Trophoblast cell (in vitro differentiated cells and primary cell): ENCODE measurements at regions not wholly inside any gene's neighbourhood (a gene's known extent, or its start where the extent isn't known, plus 50 kb on each side); places are given as distances from the start of the nearest gene placed in this dataset.
A peak's percentile ranks its signal among the peaks of the same experiment; 100 is the strongest.

Experiments
- DNase-seq, 2 donors: peaks; one replicate each; pipeline ENCODE4 v3.0.0-alpha.2; 2016
- H2AFZ ChIP-seq: 2 replicates; pipeline ENCODE4 v1.6.1; 2013; ENCODE audit warnings: low read length, moderate library complexity, mild to moderate bottlenecking; ENCODE audit not compliant: insufficient read depth, poor library complexity
- H2AK5ac ChIP-seq: 2 replicates; pipeline ENCODE4 v1.6.1; 2013; ENCODE audit warnings: mild to moderate bottlenecking, low read length
- H2BK120ac ChIP-seq: 2 replicates; pipeline ENCODE4 v1.6.1; 2013; ENCODE audit warnings: low read length, mild to moderate bottlenecking, moderate library complexity; ENCODE audit not compliant: insufficient read depth, poor library complexity
- H2BK12ac ChIP-seq: 2 replicates; pipeline ENCODE4 v1.6.1; 2013; ENCODE audit warnings: mild to moderate bottlenecking, low read length, moderate library complexity
- H2BK5ac ChIP-seq: 2 replicates; pipeline ENCODE4 v1.6.1; 2013; ENCODE audit warnings: low read length, low read depth, moderate library complexity, mild to moderate bottlenecking; ENCODE audit not compliant: poor library complexity
- H3K14ac ChIP-seq: 2 replicates; pipeline ENCODE4 v1.6.1; 2013; ENCODE audit warnings: mild to moderate bottlenecking, low read length
- H3K18ac ChIP-seq: 2 replicates; pipeline ENCODE4 v1.6.1; 2013; ENCODE audit warnings: mild to moderate bottlenecking, low read length
- H3K23ac ChIP-seq: 2 replicates; pipeline ENCODE4 v1.6.1; 2013; ENCODE audit warnings: low read length
- H3K27ac ChIP-seq: 2 replicates; pipeline ENCODE4 v1.5.1; 2013; ENCODE audit warnings: low read depth, mild to moderate bottlenecking, inconsistent platforms, low read length, moderate library complexity
- H3K27me3 ChIP-seq: 2 replicates; pipeline ENCODE4 v1.6.1; 2013; ENCODE audit warnings: inconsistent platforms, mild to moderate bottlenecking, low read length, moderate library complexity; ENCODE audit not compliant: insufficient read depth
- H3K36me3 ChIP-seq, 2 experiments: 1 replicate in 1 of 2; 2 replicates in 1 of 2; pipeline ENCODE4 v1.6.1; 2013; ENCODE audit warnings: low read length in 2 of 2, mild to moderate bottlenecking in 2 of 2, moderate library complexity in 1 of 2; ENCODE audit not compliant: insufficient read depth in 2 of 2, control insufficient read depth in 1 of 2
- H3K4ac ChIP-seq: 2 replicates; pipeline ENCODE4 v1.6.1; 2013; ENCODE audit warnings: low read depth, mild to moderate bottlenecking, low read length, moderate library complexity
- H3K4me1 ChIP-seq, 2 experiments: 1 replicate in 1 of 2; 2 replicates in 1 of 2; pipeline ENCODE4 v1.6.1; 2013; ENCODE audit warnings: low read length in 2 of 2, mild to moderate bottlenecking in 2 of 2, moderate library complexity in 1 of 2; ENCODE audit not compliant: insufficient read depth in 2 of 2, control insufficient read depth in 1 of 2
- H3K4me2 ChIP-seq: 2 replicates; pipeline ENCODE4 v1.6.1; 2013; ENCODE audit warnings: inconsistent platforms, mild to moderate bottlenecking, low read length, moderate library complexity
- H3K4me3 ChIP-seq: 2 replicates; pipeline ENCODE4 v1.5.1; 2013; ENCODE audit warnings: mild to moderate bottlenecking, low read depth, low read length, inconsistent platforms
- H3K79me1 ChIP-seq: one replicate; pipeline ENCODE4 v1.6.1; 2013; ENCODE audit warnings: low read length
- H3K79me2 ChIP-seq: 2 replicates; pipeline ENCODE4 v1.6.1; 2013; ENCODE audit warnings: low read length, mild to moderate bottlenecking; ENCODE audit not compliant: control insufficient read depth, insufficient read depth, poor library complexity
- H3K9ac ChIP-seq: 2 replicates; pipeline ENCODE4 v1.6.1; 2013; ENCODE audit warnings: mild to moderate bottlenecking, low read length
- H3K9me3 ChIP-seq: 2 replicates; pipeline ENCODE4 v1.6.1; 2013; ENCODE audit warnings: low read depth, mild to moderate bottlenecking, control low read depth, inconsistent platforms, low read length; ENCODE audit not compliant: insufficient read depth
- H4K12ac ChIP-seq: 2 replicates; pipeline ENCODE4 v1.6.1; 2013; ENCODE audit warnings: low read depth, mild to moderate bottlenecking, low read length, moderate library complexity
- H4K8ac ChIP-seq: 2 replicates; pipeline ENCODE4 v1.6.1; 2013; ENCODE audit warnings: low read depth, mild to moderate bottlenecking, low read length, moderate library complexity
- H4K91ac ChIP-seq: one replicate; pipeline ENCODE4 v1.6.1; 2013; ENCODE audit warnings: low read depth, mild to moderate bottlenecking, low read length, moderate library complexity
- WGBS: extraction: QIAGEN DNeasy Blood & Tissue Kit; methylation state at CpG from one replicate; pipeline ENCODE4 v1.1.7; 2013; ENCODE audit warnings: missing lambda C conversion rate; ENCODE audit not compliant: insufficient read length, insufficient coverage; ENCODE audit errors: extremely low coverage; 5-methylcytosine and 5-hydroxymethylcytosine counted together

DNA sequence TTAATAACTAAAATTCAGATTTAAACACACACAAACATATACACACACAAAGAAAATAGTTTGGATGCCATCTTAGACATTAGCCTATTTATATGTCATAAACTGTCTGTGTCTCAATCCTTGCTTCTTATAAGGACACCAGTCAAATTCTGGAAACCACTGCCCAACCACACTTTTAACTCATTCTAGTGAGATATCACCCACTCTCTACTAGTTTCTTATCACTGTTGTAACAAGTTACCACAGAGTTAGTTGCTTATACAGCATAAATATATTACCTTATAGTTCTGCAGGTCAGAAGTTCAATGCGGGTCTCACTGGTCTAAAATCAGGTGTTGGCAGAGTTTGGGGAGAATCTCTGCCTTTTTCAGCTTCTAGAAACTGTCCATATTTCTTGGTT is 239.1 kb downstream of the MTX2 start:
- no peaks in the 10 kb centered on the region for H3K36me3 ChIP-seq
- H3K27ac ChIP-seq = no peak overlapping the region
- H3K14ac ChIP-seq = no peak overlapping the region
- no peak overlapping the region for H4K91ac ChIP-seq
- no peaks in the 10 kb centered on the region for H3K27me3 ChIP-seq
- H2BK120ac ChIP-seq = no peak overlapping the region
- no peak overlapping the region for H3K9ac ChIP-seq
- H2BK5ac ChIP-seq = no peak overlapping the region
- no peak for DNase-seq
- H2AFZ ChIP-seq = no peak overlapping the region
- no peak overlapping the region for H3K4me3 ChIP-seq
- H3K4me1 ChIP-seq = no peaks in the 10 kb centered on the region
- H3K4ac ChIP-seq = no peak overlapping the region
- no peak overlapping the region for H2AK5ac ChIP-seq
- H4K12ac ChIP-seq = no peak overlapping the region
- no peak overlapping the region for H2BK12ac ChIP-seq
- H4K8ac ChIP-seq = no peak overlapping the region
- no peaks in the 10 kb centered on the region for H3K79me1 ChIP-seq
- H3K9me3 ChIP-seq = no peaks in the 10 kb centered on the region
- no peak overlapping the region for H3K23ac ChIP-seq
- H3K18ac ChIP-seq = no peak overlapping the region
- no CpG with 5 or more reads among the region's 1 CpG for WGBS
- H3K79me2 ChIP-seq = no peaks in the 10 kb centered on the region
- no peak overlapping the region for H3K4me2 ChIP-seq

DNA sequence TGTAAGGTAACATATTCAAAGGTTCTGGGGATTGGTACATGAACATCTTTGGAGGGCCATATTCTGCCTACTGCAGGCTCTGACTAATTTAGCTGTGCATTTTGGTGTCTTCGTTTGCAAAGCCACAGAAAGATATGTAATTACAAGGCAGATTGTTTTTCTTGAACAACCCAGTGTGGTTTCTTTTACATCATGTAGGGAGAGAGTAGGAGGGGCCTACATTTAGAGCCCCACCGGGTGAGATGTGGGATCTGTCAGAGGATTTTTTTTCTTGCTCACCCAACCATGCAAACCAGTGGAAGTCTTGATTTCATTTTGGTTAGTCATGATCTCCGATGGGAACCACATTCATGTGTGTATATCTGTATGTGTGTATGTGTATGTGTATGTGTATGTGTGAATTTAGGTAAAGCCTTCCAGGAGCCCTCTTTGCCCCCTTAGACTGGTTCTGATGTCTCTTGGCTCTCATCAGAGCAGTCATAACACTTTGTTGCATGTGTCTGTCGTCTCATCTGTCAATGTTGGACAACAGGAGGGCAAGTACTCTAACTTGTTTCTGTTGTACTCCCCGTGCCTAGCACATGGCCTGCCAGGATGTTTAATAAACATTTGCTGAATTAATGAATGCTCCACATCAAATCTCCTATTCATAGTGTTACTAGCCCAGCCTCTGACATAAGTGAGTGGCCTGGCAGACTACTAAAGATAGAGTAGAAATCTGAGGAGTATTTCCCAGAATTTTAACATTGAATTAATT is 239.9 kb downstream of the MTX2 start:
- Histone ChIP-seq H4K12ac (no peak overlapping the region), H2AFZ (no peak overlapping the region), H2AK5ac (no peak overlapping the region), H2BK120ac (no peak overlapping the region), H3K36me3 (no peaks in the 10 kb centered on the region), H3K79me1 (no peaks in the 10 kb centered on the region), H2BK5ac (no peak overlapping the region), H3K9me3 (no peaks in the 10 kb centered on the region), H3K27me3 (no peaks in the 10 kb centered on the region), H3K4ac (no peak overlapping the region), H3K9ac (no peak overlapping the region), H3K14ac (no peak overlapping the region), H2BK12ac (no peak overlapping the region), H3K4me3 (no peak overlapping the region), H4K91ac (no peak overlapping the region), H4K8ac (no peak overlapping the region), H3K79me2 (no peaks in the 10 kb centered on the region), H3K4me1 (no peaks in the 10 kb centered on the region), H3K18ac (no peak overlapping the region), H3K27ac (no peak overlapping the region), H3K4me2 (no peak overlapping the region), H3K23ac (no peak overlapping the region)
- no peak for DNase-seq
- WGBS = no CpG with 5 or more reads among the region's 5 CpGs

DNA sequence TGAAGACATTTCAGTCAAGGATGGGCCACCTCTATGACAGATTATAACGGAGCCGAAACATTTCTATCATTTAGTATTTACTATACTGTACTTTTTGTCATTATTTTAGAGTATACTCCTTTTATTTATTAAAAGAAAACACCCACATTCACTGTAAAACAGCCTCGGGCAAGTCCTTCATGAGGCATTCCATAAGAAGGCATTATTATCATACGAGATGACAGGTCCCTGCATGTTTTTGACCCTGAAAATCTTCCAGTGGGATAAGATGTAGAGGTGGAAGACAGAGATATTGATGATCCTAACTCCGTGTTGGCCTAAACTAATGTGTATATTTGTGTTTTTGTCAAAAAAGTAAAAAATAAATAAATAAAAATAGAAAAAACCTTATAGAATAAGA is 245.0 kb downstream of the MTX2 start:
- Histone ChIP-seq H3K4me3 (no peak overlapping the region), H2BK5ac (no peak overlapping the region), H3K27me3 (no peaks in the 10 kb centered on the region), H3K18ac (no peak overlapping the region), H2BK120ac (no peak overlapping the region), H2AK5ac (no peak overlapping the region), H4K91ac (no peak overlapping the region), H3K36me3 (no peaks in the 10 kb centered on the region), H3K23ac (no peak overlapping the region), H3K79me1 (no peaks in the 10 kb centered on the region), H4K12ac (no peak overlapping the region), H3K27ac (no peak overlapping the region), H3K4me2 (no peak overlapping the region), H3K14ac (no peak overlapping the region), H3K9ac (no peak overlapping the region), H4K8ac (no peak overlapping the region), H3K4me1 (peaks cover 0 to 4% of the 10 kb centered on the region in 2 experiments), H2AFZ (no peak overlapping the region), H2BK12ac (no peak overlapping the region), H3K79me2 (no peaks in the 10 kb centered on the region), H3K9me3 (no peaks in the 10 kb centered on the region), H3K4ac (no peak overlapping the region)
- no peak for DNase-seq
- WGBS = no CpG with 5 or more reads among the region's 5 CpGs

DNA sequence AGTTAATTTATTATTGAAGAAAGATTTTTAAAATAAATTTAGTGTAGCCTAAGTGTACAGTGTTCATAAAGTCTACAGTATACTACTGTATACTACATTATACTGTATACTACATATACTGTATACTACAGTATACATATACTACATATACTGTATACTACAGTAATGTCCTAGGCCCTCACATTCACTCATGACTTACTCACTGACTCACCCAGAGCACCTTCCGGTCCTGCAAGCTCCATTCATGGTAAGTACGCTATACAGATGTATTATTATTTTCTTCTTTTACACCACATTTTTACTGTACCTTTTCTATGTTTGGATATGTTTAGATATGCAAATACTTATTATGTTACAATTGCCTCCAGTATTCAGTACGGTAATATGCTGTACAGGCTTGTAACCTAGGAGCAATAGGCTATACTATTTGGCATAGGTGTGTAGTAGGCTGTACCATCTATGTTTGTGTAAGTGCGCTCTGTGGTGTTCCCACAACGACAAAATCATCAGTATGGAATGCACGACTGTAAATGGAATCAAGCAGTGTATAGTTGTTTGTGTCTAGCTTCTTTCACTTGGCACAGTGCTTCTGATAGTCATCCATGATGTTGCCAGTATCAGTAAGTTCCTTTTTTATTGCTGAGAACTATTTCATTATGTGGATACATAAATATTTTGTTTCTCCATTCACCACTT is 245.7 kb downstream of the MTX2 start:
- no peaks in the 10 kb centered on the region for H3K79me1 ChIP-seq
- H3K18ac ChIP-seq = no peak overlapping the region
- DNase-seq = peak in 1 of 2 donors; percentile 13

More for the DNA sequence above, 245.7 kb downstream of the MTX2 start:
- H3K36me3 ChIP-seq = no peaks in the 10 kb centered on the region
- H3K4me2 ChIP-seq = no peak overlapping the region
- no peaks in the 10 kb centered on the region for H3K79me2 ChIP-seq
- H2BK12ac ChIP-seq = no peak overlapping the region
- no peak overlapping the region for H2AK5ac ChIP-seq
- H3K4me3 ChIP-seq = no peak overlapping the region
- no peak overlapping the region for H2BK120ac ChIP-seq
- no peak overlapping the region for H3K27ac ChIP-seq
- H2BK5ac ChIP-seq = no peak overlapping the region
- peaks cover 0 to 4% of the 10 kb centered on the region in 2 experiments for H3K4me1 ChIP-seq
- H3K27me3 ChIP-seq = no peaks in the 10 kb centered on the region
- H2AFZ ChIP-seq = no peak overlapping the region
- no peak overlapping the region for H4K91ac ChIP-seq
- H3K9me3 ChIP-seq = no peaks in the 10 kb centered on the region
- no peak overlapping the region for H3K23ac ChIP-seq
- no peak overlapping the region for H4K12ac ChIP-seq
- no peak overlapping the region for H3K14ac ChIP-seq
- H4K8ac ChIP-seq = no peak overlapping the region
- no peak overlapping the region for H3K4ac ChIP-seq
- no peak overlapping the region for H3K9ac ChIP-seq
- WGBS = no CpG with 5 or more reads among the region's 6 CpGs
